ENCODE measurements at regions not wholly inside any gene's neighbourhood (a gene's known extent, or its start where the extent isn't known, plus 50 kb on each side); places are given as distances from the start of the nearest gene placed in this dataset.
"Not testable (repeated sequence)": the region's sequence is repeated elsewhere in the genome, so short reads cannot be mapped to it uniquely, and the experiment has no call there.

GRCh38 chr5:67547682-67548081 is 351.1 kb upstream of the CD180 start:
- POLR2A ChIA-PET (ENCODE audit: unreplicated experiment), result no interaction called here
- CTCF ChIA-PET, result no interaction called here
- intact Hi-C loops (cut with micrococcal nuclease; ENCODE audit: unreplicated experiment), result no loop called here
- Histone ChIP-seq H3K9me3 (ENCODE audit: insufficient read depth, low read depth) (no peaks in the 10 kb centered on the region), H3K27me3 (ENCODE audit: insufficient read depth, low read depth) (no peaks in the 10 kb centered on the region), H3K4me1 (replicated peaks; ENCODE audit: insufficient read depth) (no peaks in the 10 kb centered on the region), H2AFZ (no peak overlapping the region), H3K4me3 (no peak overlapping the region), H3F3A (ENCODE audit: insufficient read depth, low read depth) (no peaks in the 10 kb centered on the region), H3K79me2 (ENCODE audit: low read depth) (no peaks in the 10 kb centered on the region), H3K9me2 (ENCODE audit: insufficient read depth) (no peaks in the 10 kb centered on the region), H4K20me1 (ENCODE audit: insufficient read depth) (no peaks in the 10 kb centered on the region), H3K4me2 (no peak overlapping the region), H3K27ac (no peak overlapping the region), H3K36me3 (ENCODE audit: low read depth) (no peaks in the 10 kb centered on the region)
- no TSS peak for BruUV-seq (replicated peaks)
- DNase-seq, result no peak
- TF ChIP-seq CTCF (conservative IDR thresholded peaks at IDR 0.05) (no peak), EZH2 (IDR thresholded peaks at IDR 0.05; ENCODE audit: low read depth) (no peak)

GRCh38 chr5:67544942-67545341 is 348.3 kb upstream of the CD180 start:
- not testable (repeated sequence) for H4K20me1 ChIP-seq (ENCODE audit: insufficient read depth)

GRCh38 chr5:67543720-67544270 is 347.2 kb upstream of the CD180 start:
- Histone ChIP-seq H2AFZ (no peak overlapping the region), H3K4me3 (no peak overlapping the region), H3K4me2 (no peak overlapping the region), H3K4me1 (replicated peaks; ENCODE audit: insufficient read depth) (no peaks in the 10 kb centered on the region), H3K9me3 (ENCODE audit: insufficient read depth, low read depth) (no peaks in the 10 kb centered on the region), H3K9me2 (ENCODE audit: insufficient read depth) (no peaks in the 10 kb centered on the region), H3K36me3 (ENCODE audit: low read depth) (no peaks in the 10 kb centered on the region), H3K79me2 (ENCODE audit: low read depth) (no peaks in the 10 kb centered on the region), H3K27me3 (ENCODE audit: insufficient read depth, low read depth) (no peaks in the 10 kb centered on the region), H3F3A (ENCODE audit: insufficient read depth, low read depth) (no peaks in the 10 kb centered on the region), H3K27ac (no peak overlapping the region), H4K20me1 (ENCODE audit: insufficient read depth) (no peaks in the 10 kb centered on the region)
- DNase-seq, result no peak
- ChIA-PET CTCF (no interaction called here), POLR2A (ENCODE audit: unreplicated experiment) (no interaction called here)
- no TSS peak for BruUV-seq (replicated peaks)
- no peak for TF ChIP-seq CTCF (conservative IDR thresholded peaks at IDR 0.05)
- no peak for TF ChIP-seq EZH2 (IDR thresholded peaks at IDR 0.05; ENCODE audit: low read depth)
- intact Hi-C loops (cut with micrococcal nuclease; ENCODE audit: unreplicated experiment), result no loop called here

More at GRCh38 chr5:67544942-67545341, 348.3 kb upstream of the CD180 start:
- H3K9me3 ChIP-seq (ENCODE audit: insufficient read depth, low read depth); H3K79me2 ChIP-seq (ENCODE audit: low read depth); BruUV-seq (replicated peaks); H3K4me2 ChIP-seq; H2AFZ ChIP-seq; H3F3A ChIP-seq (ENCODE audit: insufficient read depth, low read depth); POLR2A ChIA-PET (ENCODE audit: unreplicated experiment); H3K27ac ChIP-seq; DNase-seq; CTCF ChIA-PET; H3K4me1 ChIP-seq (replicated peaks; ENCODE audit: insufficient read depth); H3K36me3 ChIP-seq (ENCODE audit: low read depth); H3K27me3 ChIP-seq (ENCODE audit: insufficient read depth, low read depth); H3K4me3 ChIP-seq; intact Hi-C loops (cut with micrococcal nuclease; ENCODE audit: unreplicated experiment); H3K9me2 ChIP-seq (ENCODE audit: insufficient read depth): not testable (repeated sequence)

- no peaks in the 10 kb centered on the region for H3K4me1 ChIP-seq (replicated peaks; ENCODE audit: insufficient read depth)
- no peaks in the 10 kb centered on the region for H3K9me3 ChIP-seq (ENCODE audit: insufficient read depth, low read depth)
- H3K36me3 ChIP-seq (ENCODE audit: low read depth), result no peaks in the 10 kb centered on the region
- H3K4me3 ChIP-seq, result no peak overlapping the region
- POLR2A ChIA-PET (ENCODE audit: unreplicated experiment), result no interaction called here
- no peaks in the 10 kb centered on the region for H3F3A ChIP-seq (ENCODE audit: insufficient read depth, low read depth)
- no peak overlapping the region for H3K4me2 ChIP-seq
- BruUV-seq (replicated peaks), result no TSS peak
- H4K20me1 ChIP-seq (ENCODE audit: insufficient read depth), result no peaks in the 10 kb centered on the region
- H2AFZ ChIP-seq, result no peak overlapping the region
- no peak overlapping the region for H3K27ac ChIP-seq
- TF ChIP-seq EZH2 (IDR thresholded peaks at IDR 0.05; ENCODE audit: low read depth) (no peak), CTCF (conservative IDR thresholded peaks at IDR 0.05) (no peak)
- H3K27me3 ChIP-seq (ENCODE audit: insufficient read depth, low read depth), result no peaks in the 10 kb centered on the region
- H3K9me2 ChIP-seq (ENCODE audit: insufficient read depth), result no peaks in the 10 kb centered on the region
- CTCF ChIA-PET, result no interaction called here
- H3K79me2 ChIP-seq (ENCODE audit: low read depth), result no peaks in the 10 kb centered on the region
- DNase-seq, result no peak
- intact Hi-C loops (cut with micrococcal nuclease; ENCODE audit: unreplicated experiment), result no loop called here
Measured at GRCh38 chr5:67542479-67542878, 345.9 kb upstream of the CD180 start.
